ENCODE measurements at regions not wholly inside any gene's neighbourhood (a gene's known extent, or its start where the extent isn't known, plus 50 kb on each side); places are given as distances from the start of the nearest gene placed in this dataset.

- no peak overlapping the region for H3K9ac ChIP-seq (ENCODE audit: insufficient read depth, low read depth, low read length)
- no peaks in the 10 kb centered on the region for H3K36me3 ChIP-seq (replicated peaks in 1 of 2; ENCODE audit: control insufficient read depth in 1 of 2, insufficient read depth in 2 of 2, low read length in 2 of 2)
- no TSS peak for BruUV-seq (replicated peaks)
- H4K20me1 ChIP-seq (ENCODE audit: insufficient read depth, low read length), result no peaks in the 10 kb centered on the region
- no peak for ATAC-seq
- 0% methylated on average over 1 of the region's 4 CpGs for WGBS (ENCODE audit: low lambda C conversion rate)
- H3K4me3 ChIP-seq (replicated peaks in 1 of 3; ENCODE audit: insufficient read depth in 1 of 3, low read depth in 2 of 3, low read length in 3 of 3), result no peak overlapping the region
- no peaks in the 10 kb centered on the region for H3K27me3 ChIP-seq (ENCODE audit: control insufficient read depth in 1 of 2, insufficient read depth in 2 of 2, low read length in 2 of 2)
- in situ Hi-C loops (cut with HindIII; ENCODE audit: extremely low pct_ligation_motif_present, low pct_unique_long_range_greater_than_20kb) (no loop called here), intact Hi-C loops (cut with micrococcal nuclease; ENCODE audit: unreplicated experiment) (no loop called here)
- TF ChIP-seq ZNF543 (CRISPR knock-in tag; IDR thresholded peaks at IDR 0.05) (peak; percentile 82), NFYC (CRISPR knock-in tag; IDR thresholded peaks at IDR 0.05) (no peak), RAD51 (IDR thresholded peaks at IDR 0.05; ENCODE audit: borderline replicate concordance) (no peak)
- no peak overlapping the region for H3K27ac ChIP-seq (ENCODE audit: extremely low read length, insufficient read depth, low read length)
- H2AFZ ChIP-seq (ENCODE audit: low read length), result no peak overlapping the region
- FAIRE-seq, result no peak
- ChIA-PET POLR2A (interaction anchor here (0.6 kb wide), 1 partner anchor 154 kb away, joined by 3 read pairs; no protein-coding TSS in a partner anchor), CTCF (ENCODE audit: low intra/inter-chr PET ratio, low total read pairs) (no interaction called here)
- DNase-seq (ENCODE audit: low spot score), result no peak
- H3K9me3 ChIP-seq (ENCODE audit: low read length), result no peaks in the 10 kb centered on the region
- H3K4me2 ChIP-seq (ENCODE audit: low read depth, low read length), result 0 out of 2 replicates have a peak overlapping the region, but pooled peaks have one; percentile 3
- peaks cover 7% of the 10 kb centered on the region for H3K79me2 ChIP-seq (ENCODE audit: insufficient read depth, low read length)
- H3K4me1 ChIP-seq (ENCODE audit: insufficient read depth, low read length), result peaks cover 88% of the 10 kb centered on the region
Measured at GRCh38 chrX:40166582-40166981, 68.8 kb upstream of the BCOR start.

GRCh38 chrX:40165861-40166260 is 68.1 kb upstream of the BCOR start:
- in situ Hi-C loops (cut with HindIII; ENCODE audit: extremely low pct_ligation_motif_present, low pct_unique_long_range_greater_than_20kb), result no loop called here
- POLR2A ChIA-PET, result interaction anchor here (0.7 to 2.1 kb wide), 4 partner anchors 9 to 11 kb away, joined by 3 to 14 read pairs (median 4); no protein-coding TSS in a partner anchor

More at GRCh38 chrX:40165861-40166260, 68.1 kb upstream of the BCOR start:
- CTCF ChIA-PET (ENCODE audit: low intra/inter-chr PET ratio, low total read pairs), result no interaction called here
- WGBS (ENCODE audit: low lambda C conversion rate), result 77% methylated on average over 6 of the region's 6 CpGs
- H3K4me3 ChIP-seq (replicated peaks in 1 of 3; ENCODE audit: insufficient read depth in 1 of 3, low read depth in 2 of 3, low read length in 3 of 3), result no peak overlapping the region
- H2AFZ ChIP-seq (ENCODE audit: low read length), result no peak overlapping the region
- no peak for FAIRE-seq
- no peaks in the 10 kb centered on the region for H4K20me1 ChIP-seq (ENCODE audit: insufficient read depth, low read length)
- no peak for ATAC-seq
- no peak overlapping the region for H3K4me2 ChIP-seq (ENCODE audit: low read depth, low read length)
- peaks cover 7% of the 10 kb centered on the region for H3K79me2 ChIP-seq (ENCODE audit: insufficient read depth, low read length)
- H3K27ac ChIP-seq (ENCODE audit: extremely low read length, insufficient read depth, low read length), result peak overlapping the region; percentile 48
- TF ChIP-seq AGO1 (IDR thresholded peaks at IDR 0.05; ENCODE audit: low read depth, low read length, poor library complexity, severe bottlenecking) (no peak), PRPF4 (IDR thresholded peaks at IDR 0.05; ENCODE audit: low read depth, low read length, poor library complexity, severe bottlenecking) (no peak), ZNF629 (CRISPR knock-in tag; conservative IDR thresholded peaks at IDR 0.05) (peak; percentile 82), ZNF232 (CRISPR knock-in tag; IDR thresholded peaks at IDR 0.05; ENCODE audit: borderline replicate concordance) (no peak)
- peaks cover 84% of the 10 kb centered on the region for H3K4me1 ChIP-seq (ENCODE audit: insufficient read depth, low read length)
- DNase-seq (ENCODE audit: low spot score), result no peak
- H3K27me3 ChIP-seq (ENCODE audit: control insufficient read depth in 1 of 2, insufficient read depth in 2 of 2, low read length in 2 of 2), result no peaks in the 10 kb centered on the region
- no peaks in the 10 kb centered on the region for H3K9me3 ChIP-seq (ENCODE audit: low read length)
- H3K9ac ChIP-seq (ENCODE audit: insufficient read depth, low read depth, low read length), result no peak overlapping the region
- intact Hi-C loops (cut with micrococcal nuclease; ENCODE audit: unreplicated experiment), result no loop called here
- H3K36me3 ChIP-seq (replicated peaks in 1 of 2; ENCODE audit: control insufficient read depth in 1 of 2, insufficient read depth in 2 of 2, low read length in 2 of 2), result no peaks in the 10 kb centered on the region
- no TSS peak for BruUV-seq (replicated peaks)

All from HepG2 (cell line).